Parathyroid adenoma (tissue), 2 donors: ENCODE measurements at regions not wholly inside any gene's neighbourhood (a gene's known extent, or its start where the extent isn't known, plus 50 kb on each side); places are given as distances from the start of the nearest gene placed in this dataset.

ENCODE experiments used
- H2AFZ ChIP-seq: fragments of 300-600 bp; sonication (generic); one replicate; pipeline ENCODE4 v1.7.0; 2017; ENCODE audit warnings: antibody characterized with exemption, mild to moderate bottlenecking
- H3K27ac ChIP-seq: fragments of 300-600 bp; sonication (generic); one replicate; pipeline ENCODE4 v1.7.0; 2017
- H3K27me3 ChIP-seq: fragments of 300-600 bp; sonication (generic); one replicate; pipeline ENCODE4 v1.7.0; 2017; ENCODE audit warnings: low read length; ENCODE audit not compliant: control insufficient read depth, insufficient read depth
- H3K36me3 ChIP-seq: fragments of 300-600 bp; sonication (generic); one replicate; pipeline ENCODE4 v1.7.0; 2017; ENCODE audit warnings: low read length; ENCODE audit not compliant: control insufficient read depth, insufficient read depth
- H3K4me1 ChIP-seq: fragments of 300-600 bp; sonication (generic); one replicate; pipeline ENCODE4 v1.7.0; 2017; ENCODE audit warnings: control low read depth
- H3K4me2 ChIP-seq: fragments of 300-600 bp; sonication (generic); one replicate; pipeline ENCODE4 v1.7.0; 2017; ENCODE audit warnings: low read length
- H3K4me3 ChIP-seq: fragments of 300-600 bp; sonication (generic); one replicate; pipeline ENCODE4 v1.7.0; 2017; ENCODE audit warnings: low read depth, low read length
- H3K79me2 ChIP-seq: fragments of 300-600 bp; sonication (generic); one replicate; pipeline ENCODE4 v1.7.0; 2017; ENCODE audit warnings: control low read depth
- H3K9ac ChIP-seq: fragments of 300-600 bp; sonication (generic); one replicate; pipeline ENCODE4 v1.7.0; 2017; ENCODE audit warnings: mild to moderate bottlenecking
- H3K9me3 ChIP-seq: fragments of 300-600 bp; sonication (generic); one replicate; pipeline ENCODE4 v1.7.0; 2017; ENCODE audit warnings: low read length; ENCODE audit not compliant: control insufficient read depth
- CTCF ChIP-seq: fragments of 300-600 bp; sonication (generic); IDR thresholded peaks from one replicate; pipeline ENCODE4 v1.7.0; 2017; ENCODE audit warnings: antibody characterized with exemption, mild to moderate bottlenecking
- donor health status: primary hyperparathyroidism.

DNA sequence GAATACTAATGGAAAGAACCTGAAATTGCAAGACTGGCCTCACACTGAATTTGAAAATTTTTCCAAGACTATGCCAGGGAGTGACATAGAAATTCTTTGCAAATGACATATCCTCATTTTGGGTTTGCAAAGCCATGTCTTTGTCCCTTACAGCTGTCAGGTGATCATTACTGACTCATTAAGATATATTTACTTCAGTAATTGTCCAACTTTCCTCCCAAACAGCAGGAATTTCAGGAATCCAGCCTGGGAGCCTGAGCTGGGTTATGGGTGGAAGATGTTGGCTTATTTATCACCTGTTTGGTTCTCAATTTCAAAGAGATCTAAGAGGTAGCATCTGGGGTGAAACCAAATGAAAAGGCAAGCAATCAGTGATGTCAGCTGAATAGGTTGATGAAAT lies 111.6 kb upstream of the ACP3 start:
- no peak overlapping the region for H3K4me3 ChIP-seq
- no peak overlapping the region for H3K9ac ChIP-seq
- TF ChIP-seq CTCF: no peak
- no peak overlapping the region for H3K27ac ChIP-seq
- no peak overlapping the region for H3K4me2 ChIP-seq
- no peaks in the 10 kb centered on the region for H3K36me3 ChIP-seq
- no peaks in the 10 kb centered on the region for H3K9me3 ChIP-seq
- H2AFZ ChIP-seq: no peak overlapping the region
- no peaks in the 10 kb centered on the region for H3K27me3 ChIP-seq
- H3K79me2 ChIP-seq: no peaks in the 10 kb centered on the region
- no peaks in the 10 kb centered on the region for H3K4me1 ChIP-seq

DNA sequence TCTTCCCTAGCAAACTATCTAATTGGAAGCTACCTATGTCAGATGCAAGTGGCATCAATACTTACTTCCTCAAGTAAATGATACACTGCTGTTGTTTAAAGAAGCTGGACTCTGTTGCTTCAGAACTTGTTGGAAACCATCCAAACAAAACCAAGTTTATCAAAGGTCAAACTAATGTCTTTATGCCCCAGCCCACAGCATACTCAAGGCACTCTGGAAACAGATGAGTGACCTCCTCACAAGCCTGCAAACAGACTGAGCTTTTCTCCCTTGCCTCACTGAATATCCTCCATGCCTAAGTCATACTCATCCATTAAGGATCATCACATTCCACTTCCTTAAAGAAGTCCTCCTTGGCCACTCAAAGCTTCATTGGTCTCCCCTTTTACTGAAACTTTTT lies 107.4 kb upstream of the ACP3 start:
- no peak overlapping the region for H3K4me2 ChIP-seq
- no peak overlapping the region for H3K27ac ChIP-seq
- H3K9ac ChIP-seq: no peak overlapping the region
- H2AFZ ChIP-seq: no peak overlapping the region
- H3K79me2 ChIP-seq: no peaks in the 10 kb centered on the region
- TF ChIP-seq CTCF: no peak
- no peaks in the 10 kb centered on the region for H3K36me3 ChIP-seq
- H3K4me1 ChIP-seq: no peaks in the 10 kb centered on the region
- H3K4me3 ChIP-seq: no peak overlapping the region
- no peaks in the 10 kb centered on the region for H3K27me3 ChIP-seq
- H3K9me3 ChIP-seq: no peaks in the 10 kb centered on the region

DNA sequence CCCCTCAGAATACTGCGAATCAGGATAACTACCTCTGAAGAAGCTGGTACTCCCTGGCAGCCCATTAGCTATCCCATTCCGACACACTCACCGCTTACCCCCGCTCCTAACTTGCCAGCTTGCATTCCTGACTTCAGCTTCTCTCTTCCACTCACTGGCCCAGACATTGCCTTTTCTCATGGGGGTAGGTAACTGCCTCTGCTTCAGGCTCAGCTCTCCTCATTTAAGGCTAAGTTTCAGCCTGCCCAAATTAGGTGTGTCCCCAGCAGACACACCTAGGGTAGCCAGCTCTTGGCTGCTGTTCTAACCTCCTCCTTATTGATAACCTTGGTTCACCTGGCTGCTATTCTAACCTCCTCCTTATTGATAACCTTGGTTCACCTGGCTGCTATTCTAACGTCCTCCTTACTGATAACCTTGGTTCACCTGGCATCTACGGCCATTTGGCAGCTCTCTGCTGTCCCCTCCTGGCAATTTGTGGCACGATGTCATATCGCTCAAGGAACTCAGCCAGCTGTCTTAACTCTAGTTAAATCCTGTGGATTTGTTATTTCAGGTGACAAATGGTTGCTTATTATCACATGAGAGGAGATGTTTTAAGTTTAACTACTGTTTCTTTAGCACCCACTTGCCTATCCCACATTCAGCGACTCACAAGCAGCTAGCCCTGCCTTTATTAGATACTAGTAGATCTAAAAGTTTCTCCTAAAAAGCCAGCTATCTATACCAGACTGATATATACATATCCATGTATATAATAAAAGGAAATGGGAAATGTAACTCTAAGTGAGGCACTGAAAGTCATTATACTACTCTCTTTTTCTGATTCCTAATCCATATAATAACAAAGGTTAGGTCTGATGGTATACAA lies 106.5 kb upstream of the ACP3 start:
- no peaks in the 10 kb centered on the region for H3K79me2 ChIP-seq
- H3K4me1 ChIP-seq: no peaks in the 10 kb centered on the region
- H3K9ac ChIP-seq: no peak overlapping the region
- H3K4me3 ChIP-seq: no peak overlapping the region
- H3K4me2 ChIP-seq: no peak overlapping the region
- TF ChIP-seq CTCF: peak; percentile 72
- H2AFZ ChIP-seq: no peak overlapping the region
- H3K36me3 ChIP-seq: no peaks in the 10 kb centered on the region
- H3K27ac ChIP-seq: no peak overlapping the region
- no peaks in the 10 kb centered on the region for H3K27me3 ChIP-seq
- H3K9me3 ChIP-seq: no peaks in the 10 kb centered on the region

- Histone ChIP-seq H3K9me3 (no peaks in the 10 kb centered on the region), H3K27me3 (no peaks in the 10 kb centered on the region), H3K79me2 (no peaks in the 10 kb centered on the region), H2AFZ (no peak overlapping the region), H3K27ac (no peak overlapping the region), H3K36me3 (no peaks in the 10 kb centered on the region), H3K9ac (no peak overlapping the region), H3K4me3 (no peak overlapping the region), H3K4me2 (no peak overlapping the region), H3K4me1 (no peaks in the 10 kb centered on the region)
- no peak for TF ChIP-seq CTCF
Observed at GRCh38 chr3:132211896-132212295, 105.3 kb upstream of the ACP3 start.
